Mesodermal cell (in vitro differentiated cells): ENCODE measurements at regions not wholly inside any gene's neighbourhood (a gene's known extent, or its start where the extent isn't known, plus 50 kb on each side); places are given as distances from the start of the nearest gene placed in this dataset.
A peak's percentile ranks its signal among the peaks of the same experiment; 100 is the strongest.

Source experiments
- H3K27ac ChIP-seq: 2 replicates; pipeline ENCODE4 v1.7.0; 2013; ENCODE audit warnings: mild to moderate bottlenecking, low read depth, low read length, moderate library complexity; ENCODE audit not compliant: severe bottlenecking
- H3K36me3 ChIP-seq: 2 replicates; pipeline ENCODE4 v1.7.1; 2013; ENCODE audit warnings: mild to moderate bottlenecking, low read length, moderate library complexity; ENCODE audit not compliant: control insufficient read depth, insufficient read depth
- H3K4me1 ChIP-seq: one replicate; pipeline ENCODE4 v1.7.1; 2013; ENCODE audit warnings: mild to moderate bottlenecking, low read length; ENCODE audit not compliant: insufficient read depth, control insufficient read depth, poor library complexity, severe bottlenecking
- H3K4me3 ChIP-seq: 2 replicates; pipeline ENCODE4 v1.7.0; 2013; ENCODE audit warnings: low read length, control low read depth, mild to moderate bottlenecking; ENCODE audit not compliant: insufficient read depth, poor library complexity, severe bottlenecking; ENCODE audit errors: extremely low read depth
- H3K9me3 ChIP-seq: 2 replicates; pipeline ENCODE4 v1.7.1; 2013; ENCODE audit warnings: mild to moderate bottlenecking, low read length, moderate library complexity; ENCODE audit not compliant: control insufficient read depth
- WGBS, 2 experiments: methylation state at CpG; one replicate each; pipeline ENCODE4 v1.1.5; 2013; ENCODE audit warnings: missing lambda C conversion rate in 2 of 2; ENCODE audit not compliant: insufficient coverage in 2 of 2; 5-methylcytosine and 5-hydroxymethylcytosine counted together

DNA sequence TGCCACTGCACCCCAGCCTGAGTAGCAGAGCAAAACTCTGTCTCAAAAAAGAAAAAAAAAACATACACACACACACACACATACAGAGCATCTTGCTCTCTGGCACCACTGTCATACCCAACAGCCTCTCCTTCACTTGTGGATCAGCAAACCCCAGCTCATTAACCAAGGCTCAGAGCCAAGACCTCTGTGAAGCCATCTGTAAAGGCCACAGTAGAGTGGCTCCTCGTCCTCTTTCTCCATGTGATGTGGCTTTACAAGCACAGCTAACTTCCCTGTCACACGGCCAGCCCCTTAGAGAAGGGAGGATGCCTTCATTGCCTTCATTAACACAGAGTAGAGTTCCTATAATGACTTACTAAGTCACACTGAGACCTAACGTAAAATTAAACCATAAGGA lies 62.7 kb upstream of the LSM14A start:
- WGBS, 2 experiments: 68% methylated on average over 2 of the region's 3 CpGs; no CpG with 5 or more reads in 1 of the 2 experiments
- H3K36me3 ChIP-seq: no peaks in the 10 kb centered on the region
- no peak overlapping the region for H3K27ac ChIP-seq
- H3K9me3 ChIP-seq: no peaks in the 10 kb centered on the region
- no peak overlapping the region for H3K4me3 ChIP-seq
- H3K4me1 ChIP-seq: no peaks in the 10 kb centered on the region

GRCh38 chr19:34118879-34119748 lies 53.2 kb upstream of the LSM14A start:
- Histone ChIP-seq H3K36me3 (no peaks in the 10 kb centered on the region), H3K9me3 (no peaks in the 10 kb centered on the region), H3K27ac (peak overlapping the region; percentile 23), H3K4me1 (no peaks in the 10 kb centered on the region), H3K4me3 (no peak overlapping the region)
- 87 to 91% methylated on average over 6 to 7 of the region's 8 CpGs for WGBS, 2 experiments

- Histone ChIP-seq H3K4me3 (no peak overlapping the region), H3K27ac (no peak overlapping the region)
- WGBS, 2 experiments: 90% methylated on average over 11 of the region's 11 CpGs
Measured at GRCh38 chr19:34120141-34120540, 52.2 kb upstream of the LSM14A start.

GRCh38 chr19:34120846-34121639 lies 51.3 kb upstream of the LSM14A start:
- Histone ChIP-seq H3K36me3 (no peaks in the 10 kb centered on the region), H3K4me3 (no peak overlapping the region), H3K27ac (no peak overlapping the region), H3K4me1 (no peaks in the 10 kb centered on the region), H3K9me3 (no peaks in the 10 kb centered on the region)
- WGBS, 2 experiments: 71 to 91% methylated on average over 3 to 5 of the region's 8 CpGs

More at GRCh38 chr19:34120141-34120540, 52.2 kb upstream of the LSM14A start:
- no peaks in the 10 kb centered on the region for H3K9me3 ChIP-seq
- H3K4me1 ChIP-seq: no peaks in the 10 kb centered on the region
- no peaks in the 10 kb centered on the region for H3K36me3 ChIP-seq
